ENCODE measurements at regions not wholly inside any gene's neighbourhood (a gene's known extent, or its start where the extent isn't known, plus 50 kb on each side); places are given as distances from the start of the nearest gene placed in this dataset.

DNA sequence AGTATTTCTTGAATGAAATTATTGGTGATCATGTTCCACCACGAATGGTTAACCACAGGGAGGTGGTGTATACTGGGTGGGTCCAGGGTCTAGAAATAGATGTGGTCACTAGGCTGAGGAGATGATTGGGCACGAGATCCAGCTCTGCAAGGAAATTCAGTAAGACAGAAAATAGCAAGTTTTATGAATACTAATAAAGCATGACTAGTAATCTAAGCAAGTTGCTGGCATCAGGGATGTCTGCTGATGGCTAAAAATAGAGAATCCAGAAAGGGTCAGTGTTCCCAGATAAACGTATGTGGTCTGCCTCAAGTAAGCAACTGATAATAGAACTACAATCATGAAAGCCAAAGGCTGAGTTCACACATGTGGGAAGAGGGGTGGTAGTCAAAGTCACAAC lies 108.3 kb upstream of the FRMD4B start:
- ChIA-PET CTCF (no interaction called here), POLR2A (no interaction called here)
- H2AFZ ChIP-seq (ENCODE audit: low read depth, low read length) = no peak overlapping the region
- DNase-seq (ENCODE audit: low read depth, low spot score) (no peak), FAIRE-seq (no peak)
- peaks cover 6 to 13% of the 10 kb centered on the region in 2 experiments for H3K27me3 ChIP-seq (ENCODE audit: control insufficient read depth in 2 of 2, insufficient read depth in 2 of 2, low read length in 2 of 2)
- H4K20me1 ChIP-seq (replicated peaks; ENCODE audit: control insufficient read depth, extremely low read depth, insufficient read depth, low read length) = no peaks in the 10 kb centered on the region
- no peaks in the 10 kb centered on the region for H3K9me3 ChIP-seq (replicated peaks; ENCODE audit: control insufficient read depth, insufficient read depth, low read length)
- no peaks in the 10 kb centered on the region for H3K4me1 ChIP-seq (ENCODE audit: control insufficient read depth, extremely low read depth, insufficient read depth, low read length)
- intact Hi-C loops (cut with micrococcal nuclease) = no loop called here
- H3K9me1 ChIP-seq (replicated peaks; ENCODE audit: control insufficient read depth, extremely low read depth, insufficient read depth, low read length) = no peaks in the 10 kb centered on the region
- no TSS peak for BruUV-seq (replicated peaks)
- no peak overlapping the region for H3K4me2 ChIP-seq (ENCODE audit: insufficient read depth, low read length)
- dilution Hi-C loops (cut with MboI; ENCODE audit: extremely low pct_ligation_motif_present, low sequenced_read_pairs) = no loop called here
- H3K27ac ChIP-seq (ENCODE audit: insufficient read depth, low read depth, low read length) = no peak overlapping the region
- H3K9ac ChIP-seq (replicated peaks; ENCODE audit: extremely low read depth, insufficient read depth, low read length) = no peak overlapping the region
- no peaks in the 10 kb centered on the region for H3K79me2 ChIP-seq (ENCODE audit: control insufficient read depth, insufficient read depth, low read length)
- H3K4me3 ChIP-seq (replicated peaks in 1 of 3; ENCODE audit: insufficient read depth in 1 of 3, low read depth in 1 of 3, low read length in 3 of 3) = no peak overlapping the region
- no peaks in the 10 kb centered on the region for H3K36me3 ChIP-seq (ENCODE audit: control insufficient read depth in 2 of 2, extremely low read depth in 1 of 2, insufficient read depth in 2 of 2, low read length in 2 of 2)
- TF ChIP-seq FOS (IDR thresholded peaks at IDR 0.05; ENCODE audit: borderline replicate concordance, insufficient read depth, low read length) = no peak
- TF ChIP-seq EZH2 (IDR thresholded peaks at IDR 0.05; ENCODE audit: borderline replicate concordance, low read depth, low read length, severe bottlenecking) = no peak
- TF ChIP-seq, protein P1, sequence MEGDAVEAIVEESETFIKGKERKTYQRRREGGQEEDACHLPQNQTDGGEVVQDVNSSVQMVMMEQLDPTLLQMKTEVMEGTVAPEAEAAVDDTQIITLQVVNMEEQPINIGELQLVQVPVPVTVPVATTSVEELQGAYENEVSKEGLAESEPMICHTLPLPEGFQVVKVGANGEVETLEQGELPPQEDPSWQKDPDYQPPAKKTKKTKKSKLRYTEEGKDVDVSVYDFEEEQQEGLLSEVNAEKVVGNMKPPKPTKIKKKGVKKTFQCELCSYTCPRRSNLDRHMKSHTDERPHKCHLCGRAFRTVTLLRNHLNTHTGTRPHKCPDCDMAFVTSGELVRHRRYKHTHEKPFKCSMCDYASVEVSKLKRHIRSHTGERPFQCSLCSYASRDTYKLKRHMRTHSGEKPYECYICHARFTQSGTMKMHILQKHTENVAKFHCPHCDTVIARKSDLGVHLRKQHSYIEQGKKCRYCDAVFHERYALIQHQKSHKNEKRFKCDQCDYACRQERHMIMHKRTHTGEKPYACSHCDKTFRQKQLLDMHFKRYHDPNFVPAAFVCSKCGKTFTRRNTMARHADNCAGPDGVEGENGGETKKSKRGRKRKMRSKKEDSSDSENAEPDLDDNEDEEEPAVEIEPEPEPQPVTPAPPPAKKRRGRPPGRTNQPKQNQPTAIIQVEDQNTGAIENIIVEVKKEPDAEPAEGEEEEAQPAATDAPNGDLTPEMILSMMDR (IDR thresholded peaks at IDR 0.05; ENCODE audit: extremely low read depth in 1 of 2, insufficient read depth in 1 of 2, low read depth in 1 of 2, low read length in 2 of 2) = no peak

DNA sequence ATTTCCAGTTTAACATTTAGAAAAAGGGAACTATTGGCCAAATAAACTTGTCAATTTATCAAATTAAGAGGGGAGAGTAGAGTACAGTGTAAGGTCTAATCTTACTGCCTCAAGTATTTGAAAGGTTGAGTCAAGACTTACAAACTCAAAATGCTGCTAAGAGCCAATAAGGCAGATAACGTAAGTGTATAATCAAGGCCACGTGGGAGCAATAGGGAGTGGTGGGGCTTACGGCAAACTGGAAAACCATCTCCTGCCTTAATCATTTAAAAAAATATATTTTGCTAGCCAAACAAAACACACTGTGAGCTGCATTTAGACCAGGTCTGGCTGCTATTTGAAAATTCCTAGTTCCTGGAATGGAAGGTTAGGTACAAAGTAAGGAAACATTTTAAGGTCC lies 107.3 kb upstream of the FRMD4B start:
- Histone ChIP-seq H3K4me1 (ENCODE audit: control insufficient read depth, extremely low read depth, insufficient read depth, low read length) (no peaks in the 10 kb centered on the region), H3K27me3 (ENCODE audit: control insufficient read depth in 2 of 2, insufficient read depth in 2 of 2, low read length in 2 of 2) (peaks cover 6 to 12% of the 10 kb centered on the region in 2 experiments), H4K20me1 (replicated peaks; ENCODE audit: control insufficient read depth, extremely low read depth, insufficient read depth, low read length) (no peaks in the 10 kb centered on the region), H2AFZ (ENCODE audit: low read depth, low read length) (no peak overlapping the region), H3K36me3 (ENCODE audit: control insufficient read depth in 2 of 2, extremely low read depth in 1 of 2, insufficient read depth in 2 of 2, low read length in 2 of 2) (no peaks in the 10 kb centered on the region), H3K9ac (replicated peaks; ENCODE audit: extremely low read depth, insufficient read depth, low read length) (no peak overlapping the region), H3K4me3 (replicated peaks in 1 of 3; ENCODE audit: insufficient read depth in 1 of 3, low read depth in 1 of 3, low read length in 3 of 3) (no peak overlapping the region), H3K9me1 (replicated peaks; ENCODE audit: control insufficient read depth, extremely low read depth, insufficient read depth, low read length) (no peaks in the 10 kb centered on the region), H3K79me2 (ENCODE audit: control insufficient read depth, insufficient read depth, low read length) (no peaks in the 10 kb centered on the region), H3K4me2 (ENCODE audit: insufficient read depth, low read length) (no peak overlapping the region), H3K9me3 (replicated peaks; ENCODE audit: control insufficient read depth, insufficient read depth, low read length) (no peaks in the 10 kb centered on the region), H3K27ac (ENCODE audit: insufficient read depth, low read depth, low read length) (no peak overlapping the region)
- FAIRE-seq (no peak), DNase-seq (ENCODE audit: low read depth, low spot score) (no peak)
- dilution Hi-C loops (cut with MboI; ENCODE audit: extremely low pct_ligation_motif_present, low sequenced_read_pairs) = no loop called here
- intact Hi-C loops (cut with micrococcal nuclease) = no loop called here
- no TSS peak for BruUV-seq (replicated peaks)
- TF ChIP-seq GATA2 (IDR thresholded peaks at IDR 0.05; ENCODE audit: insufficient read depth, insufficient read length, low read depth, low read length) = no peak
- TF ChIP-seq EZH2 (IDR thresholded peaks at IDR 0.05; ENCODE audit: borderline replicate concordance, low read depth, low read length, severe bottlenecking) = no peak
- no peak for TF ChIP-seq POLR2AphosphoS5 (IDR thresholded peaks at IDR 0.05; ENCODE audit: insufficient read depth, low read depth, low read length)
- TF ChIP-seq, protein P2, sequence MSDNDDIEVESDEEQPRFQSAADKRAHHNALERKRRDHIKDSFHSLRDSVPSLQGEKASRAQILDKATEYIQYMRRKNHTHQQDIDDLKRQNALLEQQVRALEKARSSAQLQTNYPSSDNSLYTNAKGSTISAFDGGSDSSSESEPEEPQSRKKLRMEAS (IDR thresholded peaks at IDR 0.05; ENCODE audit: insufficient read depth, insufficient read length) = no peak
- ChIA-PET POLR2A (no interaction called here), CTCF (interaction anchor here (1.7 kb wide), 1 partner anchor 8 kb away, joined by 4 read pairs; no protein-coding TSS in a partner anchor)

Data from endothelial cell of umbilical vein (primary cell).